Panc1 (cell line): ENCODE measurements at regions not wholly inside any gene's neighbourhood (a gene's known extent, or its start where the extent isn't known, plus 50 kb on each side); places are given as distances from the start of the nearest gene placed in this dataset.

ENCODE experiments used
- ATAC-seq: fragments of 200-7000 bp; cut with Tn5 transposase; 2 replicates; pipeline ENCODE4 v1.9.1; 2020; ENCODE audit warnings: mild to moderate bottlenecking, moderate library complexity
- BruUV-seq: library from RNA; stranded (reverse); fragments of 400-500 nt; replicated peaks from 2 replicates; lab custom pipeline; 2021; lab: Mats Ljungman, UMichigan
- CTCF ChIA-PET: fragments of 300-600 bp; sonication (Branson Sonifier 250); formaldehyde crosslinking; loops from one replicate; lab custom pipeline; 2022; ENCODE audit warnings: antibody characterized with exemption; lab: Charles Lee
- POLR2A ChIA-PET: fragments of 300-600 bp; sonication (Branson Sonifier 250); formaldehyde crosslinking; loops from one replicate; lab custom pipeline; 2022; ENCODE audit warnings: antibody characterized with exemption; lab: Charles Lee
- DNase-seq: peaks from one replicate; pipeline ENCODE4 v3.0.0-alpha.2; 2010; ENCODE audit warnings: low read depth, low spot score
- H3K27ac ChIP-seq: 2 replicates; pipeline ENCODE4 v1.5.1; 2011; ENCODE audit warnings: mild to moderate bottlenecking, low read length, inconsistent platforms
- H3K27me3 ChIP-seq: fragments of 200-500 bp; sonication (Bioruptor generic); 2 replicates; pipeline ENCODE4 v1.6.0; 2014; ENCODE audit warnings: low read length, inconsistent platforms; ENCODE audit not compliant: control insufficient read depth, insufficient read depth
- H3K36me3 ChIP-seq: fragments of 200-500 bp; sonication (Bioruptor generic); 2 replicates; pipeline ENCODE4 v1.5.1; 2014; ENCODE audit warnings: inconsistent platforms, mild to moderate bottlenecking, low read length, moderate library complexity; ENCODE audit not compliant: control insufficient read depth, insufficient read depth
- H3K4me1 ChIP-seq: 2 replicates; pipeline ENCODE4 v1.5.1; 2011; ENCODE audit warnings: inconsistent platforms, mild to moderate bottlenecking, low read length, moderate library complexity; ENCODE audit not compliant: control insufficient read depth, insufficient read depth
- H3K4me3 ChIP-seq, 2 experiments: 2 replicates each; pipeline ENCODE4 v1.5.1; 2011 to 2012; ENCODE audit warnings: low read depth in 2 of 2, low read length in 2 of 2, mild to moderate bottlenecking in 2 of 2, inconsistent platforms in 1 of 2, moderate library complexity in 1 of 2
- H3K9me3 ChIP-seq: fragments of 200-500 bp; sonication (Bioruptor generic); 2 replicates; pipeline ENCODE4 v1.5.1; 2014; ENCODE audit warnings: low read depth, mild to moderate bottlenecking, inconsistent platforms, low read length, moderate library complexity; ENCODE audit not compliant: control insufficient read depth, insufficient read depth
- CTCF ChIP-seq: fragments of 450-650 bp; IDR thresholded peaks from 2 replicates; pipeline ENCODE4 v1.5.1; 2017; ENCODE audit warnings: mild to moderate bottlenecking
- POLR2AphosphoS5 ChIP-seq: IDR thresholded peaks from 2 replicates; pipeline ENCODE4 v1.6.1; 2012; ENCODE audit warnings: mild to moderate bottlenecking, low read depth, low read length, moderate library complexity
- REST ChIP-seq, 2 experiments: IDR thresholded peaks; 2 replicates each; pipeline ENCODE4 v1.6.1; 2011 to 2012; ENCODE audit warnings: low read depth in 2 of 2, control low read depth in 1 of 2, low read length in 1 of 2, mild to moderate bottlenecking in 1 of 2, moderate library complexity in 1 of 2; ENCODE audit not compliant: insufficient read depth in 1 of 2
- SIN3A ChIP-seq: IDR thresholded peaks from 2 replicates; pipeline ENCODE4 v1.6.1; 2012; ENCODE audit warnings: low read depth, mild to moderate bottlenecking, low read length, moderate library complexity, borderline replicate concordance; ENCODE audit not compliant: insufficient read depth
- TCF7L2 ChIP-seq: IDR thresholded peaks from 2 replicates; pipeline ENCODE4 v1.6.1; 2011; ENCODE audit warnings: mild to moderate bottlenecking, low read depth, low read length, inconsistent platforms
- in situ Hi-C: cut with HindIII; loops from 2 replicates; pipeline ENCODE4 v1.10.0; 2016; ENCODE audit warnings: low sequenced_read_pairs, low pct_unique_long_range_greater_than_20kb
- intact Hi-C: fragments of 100-400 bp; cut with micrococcal nuclease; formaldehyde crosslinking; loops from one replicate; pipeline ENCODE4 v1.10.0; 2022; ENCODE audit not compliant: unreplicated experiment

GRCh38 chr13:64276232-64276631 is 2860.6 kb upstream of the PCDH20 start:
- ChIA-PET CTCF (no interaction called here), POLR2A (no interaction called here)
- H3K9me3 ChIP-seq: peaks cover 5% of the 10 kb centered on the region; the same call in 1 of the 2 replicates
- H3K36me3 ChIP-seq: no peaks in the 10 kb centered on the region
- in situ Hi-C loops (no loop called here), intact Hi-C loops (no loop called here)
- no peak overlapping the region for H3K27ac ChIP-seq
- H3K27me3 ChIP-seq: no peaks in the 10 kb centered on the region
- no peak for TF ChIP-seq CTCF
- TF ChIP-seq REST (IDR thresholded peaks at IDR 0.05; ENCODE audit: insufficient read depth in 1 of 2, low read depth in 2 of 2, low read length in 1 of 2): no peak
- no peak for TF ChIP-seq TCF7L2
- no peak for TF ChIP-seq POLR2AphosphoS5
- TF ChIP-seq SIN3A: no peak
- no peak for DNase-seq
- ATAC-seq: no peak
- no TSS peak for BruUV-seq
- no peaks in the 10 kb centered on the region for H3K4me1 ChIP-seq
- H3K4me3 ChIP-seq: no peak overlapping the region

GRCh38 chr13:64274481-64275217 is 2859.0 kb upstream of the PCDH20 start:
- POLR2A ChIA-PET: no interaction called here

More at GRCh38 chr13:64274481-64275217, 2859.0 kb upstream of the PCDH20 start:
- H3K36me3 ChIP-seq: no peaks in the 10 kb centered on the region
- H3K9me3 ChIP-seq: peaks cover 5% of the 10 kb centered on the region; the same call in 1 of the 2 replicates
- no TSS peak for BruUV-seq
- H3K27ac ChIP-seq: no peak overlapping the region
- H3K4me3 ChIP-seq: no peak overlapping the region
- DNase-seq (no peak), ATAC-seq (no peak)
- CTCF ChIA-PET: no interaction called here
- TF ChIP-seq SIN3A (no peak), CTCF (no peak), REST (IDR thresholded peaks at IDR 0.05; ENCODE audit: insufficient read depth in 1 of 2, low read depth in 2 of 2, low read length in 1 of 2) (no peak), TCF7L2 (no peak), POLR2AphosphoS5 (no peak)
- no peaks in the 10 kb centered on the region for H3K4me1 ChIP-seq
- in situ Hi-C loops (no loop called here), intact Hi-C loops (no loop called here)
- no peaks in the 10 kb centered on the region for H3K27me3 ChIP-seq
